Left renal pelvis (tissue), 4 donors: ENCODE measurements at regions not wholly inside any gene's neighbourhood (a gene's known extent, or its start where the extent isn't known, plus 50 kb on each side); places are given as distances from the start of the nearest gene placed in this dataset.
"Not testable (repeated sequence)": the region's sequence is repeated elsewhere in the genome, so short reads cannot be mapped to it uniquely, and the experiment has no call there.

Experiments used
- DNase-seq, 4 donors: peaks; one replicate each; pipeline ENCODE4 v3.0.0-alpha.2; 2013; ENCODE audit warnings: low read depth in 4 of 4, low spot score in 3 of 4

DNA sequence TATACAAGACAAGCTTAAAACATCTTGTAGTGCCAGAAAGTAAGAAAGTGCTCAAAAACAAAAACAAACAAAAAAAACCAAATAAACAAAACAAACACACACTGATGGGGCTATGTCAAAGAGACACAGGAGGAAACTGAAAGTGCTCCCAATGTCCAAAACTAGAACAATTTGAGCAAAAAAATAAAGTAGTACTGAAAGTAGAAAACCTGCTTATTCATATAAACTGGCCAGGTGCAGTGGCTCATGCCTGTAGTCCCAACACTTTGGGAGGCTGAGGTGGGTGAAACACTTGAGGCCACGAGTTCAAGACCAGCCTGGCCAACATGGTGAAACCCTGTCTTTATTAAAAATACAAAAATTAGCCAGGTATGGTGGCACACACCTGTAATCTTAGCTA is 129.9 kb downstream of the GLUL start:
- no peak for DNase-seq

DNA sequence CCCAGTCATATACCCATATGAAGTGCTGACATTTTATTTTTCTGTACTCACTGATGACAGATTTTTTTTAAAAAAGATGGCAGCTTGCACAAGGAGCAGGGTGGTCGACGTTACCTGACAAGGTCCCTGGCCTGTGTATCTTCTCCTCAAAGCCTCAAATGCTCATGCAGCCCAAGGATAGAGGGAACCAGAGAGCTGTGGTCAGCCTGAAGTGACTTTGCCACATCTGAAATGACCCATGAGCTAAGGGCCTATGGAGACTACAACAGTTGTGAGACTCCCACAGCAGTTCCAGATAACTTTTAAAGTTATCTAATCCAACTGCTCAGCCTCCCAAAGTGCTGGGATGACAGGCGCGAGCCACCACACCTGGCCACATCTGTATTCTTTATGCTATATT is 131.1 kb downstream of the GLUL start:
- no peak for DNase-seq

DNA sequence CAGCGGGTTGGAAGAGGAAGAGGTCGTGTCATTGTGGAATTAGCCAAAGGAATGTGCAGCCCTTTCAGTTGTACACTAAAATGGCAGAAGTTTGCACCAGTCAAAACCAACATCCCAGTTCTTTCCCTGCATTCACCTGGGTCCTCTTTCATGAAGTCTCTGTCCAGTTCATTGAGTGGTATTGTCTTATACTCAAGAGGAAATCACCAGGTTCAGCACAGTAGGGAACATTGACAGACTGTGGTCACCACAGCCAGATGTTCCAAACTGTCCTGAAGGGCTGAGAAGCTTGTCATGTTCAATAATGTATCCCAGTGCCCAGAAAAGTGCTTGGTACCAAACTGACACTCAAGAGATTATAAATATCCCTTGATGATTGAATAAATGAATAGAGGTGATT is 131.6 kb downstream of the GLUL start:
- DNase-seq: no peak

DNA sequence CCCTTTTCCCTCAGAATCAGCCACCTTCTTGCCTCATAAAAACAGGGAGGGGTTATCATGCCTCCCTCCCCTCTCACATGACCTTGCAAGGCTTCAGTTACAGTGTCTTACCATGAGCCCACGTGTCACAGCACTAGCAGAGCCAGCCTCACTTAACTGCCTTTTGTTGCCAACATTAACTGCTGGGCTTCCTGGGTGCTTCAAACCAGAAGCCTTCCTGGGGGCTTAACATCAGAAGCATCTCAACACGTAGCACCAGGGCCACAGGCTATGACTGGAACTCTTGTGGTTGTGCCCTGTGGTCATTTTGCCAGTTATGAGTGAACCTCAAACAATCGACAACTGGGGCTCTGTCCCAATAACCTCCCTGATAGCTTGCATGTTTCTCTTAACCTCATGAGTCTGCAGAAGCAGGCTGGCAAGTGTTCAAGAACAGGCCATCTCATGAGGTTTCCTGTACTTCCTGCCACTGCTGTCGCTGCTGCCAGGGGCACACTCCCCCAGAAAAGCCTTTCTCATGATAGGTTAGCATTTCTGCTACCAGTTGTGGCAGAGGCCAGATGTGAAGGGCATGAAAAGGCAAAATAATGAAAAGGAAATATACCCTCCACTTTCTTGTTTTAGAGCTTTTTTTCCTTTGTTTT is 132.2 kb downstream of the GLUL start:
- DNase-seq: no peak

DNA sequence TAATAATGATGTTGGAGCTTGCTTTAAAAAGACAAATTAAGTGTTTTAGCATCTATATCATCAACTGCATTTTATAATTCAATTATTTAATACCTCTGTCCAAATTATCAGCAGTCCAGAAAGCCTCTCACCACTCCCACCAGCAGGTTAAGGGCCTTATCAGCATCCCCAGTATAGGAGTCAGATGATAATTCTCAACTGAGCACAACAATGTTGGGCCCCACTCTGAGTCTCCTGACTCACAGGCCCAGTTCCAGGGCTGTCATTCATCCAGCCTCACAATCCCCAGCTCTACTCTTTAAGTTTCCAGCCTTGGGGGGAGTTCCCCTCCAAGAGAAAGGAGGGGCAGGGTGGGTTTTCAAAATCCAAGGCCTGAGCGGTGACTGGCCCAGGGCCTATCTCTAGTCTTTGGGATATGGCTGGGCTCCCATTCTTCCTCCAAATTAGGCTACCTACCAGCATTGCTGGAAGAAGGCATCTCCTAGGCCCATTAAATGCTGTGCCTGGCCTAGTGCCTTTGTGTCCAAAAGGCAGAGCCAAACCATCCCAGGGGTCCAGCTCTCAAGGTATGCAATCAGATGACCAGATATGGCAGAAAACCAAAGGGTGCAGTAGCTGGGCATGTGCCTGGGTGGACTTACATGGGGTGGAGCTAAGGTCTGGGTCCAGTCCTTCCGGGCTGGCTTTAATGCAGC is 134.1 kb downstream of the GLUL start:
- DNase-seq: no peak

DNA sequence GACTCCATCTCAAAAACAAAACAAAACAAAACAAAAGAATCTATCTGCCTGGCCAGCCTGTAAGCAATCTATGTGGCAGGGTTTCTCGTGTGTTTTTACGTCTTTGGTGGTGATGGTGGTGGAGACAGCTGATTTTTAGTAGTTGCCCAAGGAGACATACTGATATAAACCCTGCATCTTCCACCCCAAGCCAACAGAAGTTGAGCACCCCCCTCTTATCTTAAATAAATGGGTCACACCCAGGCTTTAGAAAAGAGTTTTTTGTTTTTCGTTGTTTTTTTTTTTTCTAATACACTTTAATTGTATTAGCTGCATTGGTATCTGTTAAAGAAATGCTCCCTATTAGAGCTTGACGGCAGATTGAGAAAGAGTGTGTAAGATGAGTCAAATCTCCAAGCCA is 134.7 kb downstream of the GLUL start:
- DNase-seq: no peak

DNA sequence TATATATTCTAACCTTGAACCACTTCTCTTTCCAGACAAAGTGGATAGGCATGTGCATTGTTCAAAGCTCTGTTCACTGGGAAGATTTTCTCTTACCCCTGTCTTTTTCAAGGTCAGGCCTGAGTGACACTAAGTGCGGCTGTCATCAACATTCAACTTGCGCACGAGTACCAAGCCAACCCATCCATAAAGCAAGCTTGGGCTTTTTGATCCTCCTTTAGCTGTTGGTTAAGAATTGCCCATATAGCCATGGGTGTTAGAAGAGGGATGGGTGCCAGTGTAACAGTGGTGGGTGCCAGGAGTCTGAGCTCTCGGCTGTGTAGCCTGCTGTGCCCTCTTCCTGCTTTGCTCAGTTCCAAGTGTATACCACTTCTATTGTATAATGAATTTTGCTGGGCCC is 136.1 kb downstream of the GLUL start:
- DNase-seq: no peak

DNA sequence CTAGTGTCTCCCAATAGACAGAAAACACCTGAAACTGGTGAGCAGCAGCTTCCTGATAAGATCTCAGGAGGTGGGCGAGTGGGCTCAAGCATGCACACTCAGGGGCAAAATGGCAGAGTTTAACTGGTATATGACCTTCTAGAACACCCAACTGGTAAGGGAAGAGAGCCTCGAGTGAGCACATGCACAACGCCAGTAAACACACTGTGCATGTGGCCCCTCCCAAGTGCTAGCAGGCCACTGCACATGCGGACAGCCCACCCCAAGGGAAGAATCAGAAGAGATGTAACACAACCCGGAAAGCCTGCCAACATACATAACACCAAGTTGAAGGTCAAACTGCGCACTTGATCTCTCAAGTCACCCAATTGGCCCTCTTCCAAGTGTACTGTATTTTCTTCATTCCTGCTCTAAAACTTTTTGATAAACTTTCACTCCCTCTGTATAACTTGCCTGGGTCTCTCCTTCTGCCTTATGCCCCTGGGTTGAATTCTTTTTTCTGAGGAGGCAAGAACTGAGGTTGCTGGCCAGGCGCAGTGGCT is 138.2 kb downstream of the GLUL start:
- DNase-seq: no peak

DNA sequence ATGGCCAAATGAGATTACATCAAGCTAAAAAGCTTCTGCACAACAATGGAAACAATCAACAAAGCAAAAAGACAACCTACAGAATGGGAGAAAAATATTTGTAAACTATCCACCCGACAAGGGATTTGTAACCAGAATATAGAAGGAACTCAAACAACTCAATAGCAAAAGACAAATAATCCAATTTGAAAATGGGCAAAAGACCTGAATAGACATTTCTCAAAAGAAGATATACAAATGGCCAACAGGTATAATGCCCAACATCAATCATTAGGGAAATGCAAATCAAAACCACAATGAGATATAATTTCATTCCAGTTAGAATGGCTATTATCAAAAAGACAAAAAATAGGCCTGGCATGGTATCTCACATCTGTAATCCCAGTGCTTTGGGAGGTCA is 140.0 kb downstream of the GLUL start:
- no peak for DNase-seq

DNA sequence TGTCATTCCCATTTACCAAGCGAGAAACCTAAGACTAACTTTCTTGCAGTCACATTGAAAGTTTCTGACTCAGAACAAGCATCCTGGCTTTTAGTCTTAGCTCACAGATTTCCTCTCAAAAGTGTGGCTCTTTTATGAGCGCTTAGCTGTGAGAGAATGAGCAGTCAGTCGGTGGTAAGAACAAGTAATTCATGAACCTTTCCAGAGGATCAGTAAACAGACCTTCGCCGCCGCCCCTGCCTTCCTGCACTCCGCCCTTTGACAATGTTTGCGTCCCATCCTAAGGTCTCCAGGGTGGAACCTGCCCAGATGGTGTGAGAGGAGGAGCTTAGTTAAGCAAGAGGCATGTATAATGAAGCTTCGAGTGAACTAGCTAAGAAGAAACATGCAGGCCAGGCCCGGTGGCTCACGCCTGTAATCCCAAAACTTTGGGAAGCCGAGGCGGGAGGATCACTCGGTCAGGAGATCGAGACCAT is 142.4 kb downstream of the GLUL start:
- no peak for DNase-seq

DNA sequence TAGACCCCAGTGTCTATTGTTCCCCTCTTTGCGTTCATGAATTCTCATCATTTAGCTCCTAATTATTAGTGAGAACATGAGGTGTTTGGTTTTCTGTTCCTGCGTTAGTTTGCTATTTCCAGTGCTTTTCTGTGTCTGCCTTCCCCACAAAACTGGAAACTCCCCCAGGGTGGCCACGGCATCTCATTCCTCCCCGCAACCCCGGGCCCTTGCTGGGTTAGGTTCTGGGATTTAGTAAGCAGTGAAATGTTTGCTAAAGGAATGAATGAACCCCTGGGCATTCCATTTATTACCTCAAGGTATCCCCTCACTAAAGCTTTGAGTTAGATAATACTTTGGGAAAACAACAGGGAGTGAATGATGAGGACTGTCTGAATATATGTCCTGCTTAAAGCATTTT is 142.9 kb downstream of the GLUL start:
- DNase-seq: no peak

DNA sequence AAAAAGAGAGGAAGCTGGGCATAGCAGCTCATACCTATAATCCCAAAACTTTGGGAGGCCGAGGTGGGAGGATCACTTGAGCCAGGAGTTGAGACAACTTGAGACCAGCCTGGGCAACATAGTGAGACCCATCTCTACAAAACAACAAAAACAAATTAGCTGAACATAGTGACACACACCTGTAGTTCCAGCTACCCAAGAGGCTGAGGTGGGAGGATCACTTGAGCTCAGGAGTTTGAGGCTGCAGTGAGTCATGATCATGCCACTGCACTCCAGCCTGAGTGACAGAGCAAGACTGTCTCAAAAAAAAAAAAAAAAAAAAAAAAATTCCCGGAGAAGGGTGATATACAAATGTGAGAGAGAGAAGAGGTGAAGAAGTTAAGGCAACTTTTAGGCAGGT is 143.8 kb downstream of the GLUL start:
- DNase-seq: not testable (repeated sequence)

DNA sequence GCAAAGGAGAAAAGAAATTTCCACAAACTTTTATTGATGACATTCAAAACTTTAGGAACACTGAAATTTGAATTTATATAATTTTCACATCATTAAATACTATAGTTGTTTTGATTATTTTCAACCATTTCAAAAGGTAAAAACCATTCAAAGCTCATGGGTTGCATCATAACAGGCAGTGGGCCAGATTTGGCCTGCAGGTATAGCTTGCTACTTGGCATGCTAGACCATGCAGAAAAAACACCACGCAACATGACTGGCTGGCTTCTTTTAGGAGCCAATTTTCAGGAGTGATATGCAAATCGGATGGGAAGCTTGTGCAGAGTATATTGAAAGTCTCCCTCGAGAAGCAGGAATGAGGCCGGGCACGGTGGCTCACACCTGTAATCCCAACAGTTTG is 144.8 kb downstream of the GLUL start:
- no peak for DNase-seq

DNA sequence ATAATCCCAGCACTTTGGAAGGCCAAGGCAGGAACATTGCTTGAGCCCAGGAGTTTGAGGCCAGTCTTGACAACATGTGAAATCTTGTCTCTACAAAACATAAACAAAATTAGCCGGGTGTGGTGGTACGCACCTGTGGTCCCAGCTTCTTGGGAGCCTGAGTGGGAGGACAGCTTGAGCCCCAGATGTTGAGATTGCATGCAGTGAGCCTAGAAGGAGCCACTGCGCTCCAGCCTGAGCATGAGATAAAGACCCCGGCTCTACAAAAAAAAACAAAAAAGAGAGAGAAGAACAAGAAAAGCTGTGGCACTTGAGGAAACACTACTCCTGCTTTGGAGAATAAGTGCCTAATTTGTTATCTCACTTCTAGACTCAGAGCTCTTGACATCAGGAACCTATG is 146.6 kb downstream of the GLUL start:
- no peak for DNase-seq

DNA sequence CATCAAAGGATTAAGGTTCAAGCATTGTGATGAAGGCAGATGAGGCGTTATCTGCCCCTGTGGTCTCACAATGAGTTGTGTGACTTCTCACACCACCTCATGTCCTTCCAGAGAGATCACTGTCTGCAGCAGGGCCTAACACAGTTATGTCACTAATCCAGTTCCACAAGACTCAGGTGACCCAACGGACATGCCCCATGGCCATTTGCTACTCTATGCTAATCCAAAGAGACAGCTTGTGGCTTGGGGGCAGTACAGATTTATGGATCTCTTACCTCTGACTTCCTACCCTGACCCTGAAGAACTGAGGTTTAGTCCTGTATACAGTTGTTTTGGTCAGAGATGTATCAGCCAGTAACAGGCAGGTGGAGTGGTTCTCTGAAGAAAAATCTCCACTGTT is 147.1 kb downstream of the GLUL start:
- no peak for DNase-seq

DNA sequence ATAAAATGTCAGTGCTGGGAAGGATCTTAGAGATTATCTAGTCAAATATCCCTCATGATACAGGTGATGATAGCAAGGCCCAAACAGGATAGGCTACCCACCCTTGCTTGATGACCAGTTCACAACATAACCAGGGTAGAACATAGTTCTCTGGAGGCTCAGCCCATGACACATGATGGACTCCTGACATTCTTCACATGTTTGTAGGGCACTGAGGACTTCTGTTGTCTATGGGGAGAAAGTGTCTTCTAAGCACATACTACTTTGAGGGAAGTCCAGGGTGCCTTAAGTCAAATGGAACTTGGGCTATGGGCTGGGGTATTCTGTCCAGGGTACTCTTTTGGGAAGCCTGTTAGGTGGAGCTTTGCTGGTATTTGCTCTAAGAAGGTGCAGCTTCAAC is 148.9 kb downstream of the GLUL start:
- DNase-seq: no peak

DNA sequence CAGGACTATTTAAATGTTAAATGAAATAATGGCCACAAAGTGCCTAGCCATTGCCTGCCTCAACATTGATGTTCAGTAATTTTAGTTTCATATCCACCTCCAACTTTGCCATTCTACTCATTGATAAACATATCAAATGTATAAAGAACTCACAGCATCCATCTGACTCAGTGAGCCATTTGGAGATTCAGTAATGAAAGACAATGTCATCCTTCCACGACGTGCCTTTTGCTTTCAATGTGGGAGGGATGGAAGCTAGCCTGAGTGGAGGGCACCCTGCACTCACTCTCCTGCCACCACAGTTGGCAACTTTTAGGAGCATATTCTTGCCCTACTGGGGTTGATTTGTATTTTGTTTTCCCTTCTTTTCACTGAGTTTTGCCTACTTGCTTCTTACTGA is 151.5 kb downstream of the GLUL start:
- no peak for DNase-seq

DNA sequence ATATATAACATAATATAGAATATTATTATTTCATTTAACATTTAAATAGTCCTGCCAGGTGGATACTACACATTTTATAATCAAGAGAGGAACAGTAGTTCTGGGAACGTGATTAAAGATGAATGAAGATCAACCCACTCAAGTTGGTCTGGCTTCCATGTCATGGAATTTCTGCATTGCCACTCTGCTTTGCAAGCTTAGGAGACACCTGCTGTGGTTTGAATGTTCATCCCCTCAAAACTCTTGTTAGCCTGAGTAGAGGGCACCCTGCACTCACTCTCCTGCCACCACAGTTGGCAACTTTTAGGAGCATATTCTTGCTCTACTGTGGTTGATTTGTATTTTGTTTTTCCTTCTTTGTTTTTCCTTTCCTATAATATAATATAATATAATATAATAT is 153.2 kb downstream of the GLUL start:
- DNase-seq: no peak

DNA sequence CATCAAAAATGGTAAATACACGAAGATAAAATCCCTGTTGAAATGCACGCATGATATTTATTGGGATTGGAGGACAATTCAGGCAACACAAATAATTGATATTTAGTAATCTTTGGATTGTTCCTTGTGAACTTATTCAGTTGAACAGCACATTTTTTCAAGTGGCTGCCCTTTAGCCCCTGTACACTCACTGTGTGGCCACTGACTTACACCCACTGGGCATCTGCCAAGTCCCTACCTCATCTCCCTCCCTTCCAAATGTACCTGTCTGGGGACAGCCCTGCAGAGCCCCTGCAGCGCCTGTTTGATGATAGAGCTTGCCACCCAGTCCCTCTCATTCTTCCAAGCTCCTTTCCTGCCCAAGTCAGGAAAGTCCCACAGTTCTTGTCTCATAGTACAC is 154.3 kb downstream of the GLUL start:
- DNase-seq: no peak

DNA sequence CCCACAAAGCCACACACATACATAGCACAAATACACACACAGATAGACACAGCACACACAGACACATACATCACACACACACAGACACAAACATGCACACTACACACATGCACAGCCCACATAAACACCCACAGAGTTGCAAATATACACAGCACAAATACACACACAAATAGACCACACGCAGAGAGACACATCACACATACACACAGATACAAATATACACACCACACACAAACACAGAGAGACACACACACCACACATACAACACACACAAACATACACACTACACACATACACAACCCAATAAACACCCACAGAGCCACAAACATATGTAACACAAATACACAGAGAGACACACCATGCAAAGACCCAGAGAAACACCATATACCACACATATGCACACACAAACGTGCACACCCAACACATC is 154.9 kb downstream of the GLUL start:
- no peak for DNase-seq

DNA sequence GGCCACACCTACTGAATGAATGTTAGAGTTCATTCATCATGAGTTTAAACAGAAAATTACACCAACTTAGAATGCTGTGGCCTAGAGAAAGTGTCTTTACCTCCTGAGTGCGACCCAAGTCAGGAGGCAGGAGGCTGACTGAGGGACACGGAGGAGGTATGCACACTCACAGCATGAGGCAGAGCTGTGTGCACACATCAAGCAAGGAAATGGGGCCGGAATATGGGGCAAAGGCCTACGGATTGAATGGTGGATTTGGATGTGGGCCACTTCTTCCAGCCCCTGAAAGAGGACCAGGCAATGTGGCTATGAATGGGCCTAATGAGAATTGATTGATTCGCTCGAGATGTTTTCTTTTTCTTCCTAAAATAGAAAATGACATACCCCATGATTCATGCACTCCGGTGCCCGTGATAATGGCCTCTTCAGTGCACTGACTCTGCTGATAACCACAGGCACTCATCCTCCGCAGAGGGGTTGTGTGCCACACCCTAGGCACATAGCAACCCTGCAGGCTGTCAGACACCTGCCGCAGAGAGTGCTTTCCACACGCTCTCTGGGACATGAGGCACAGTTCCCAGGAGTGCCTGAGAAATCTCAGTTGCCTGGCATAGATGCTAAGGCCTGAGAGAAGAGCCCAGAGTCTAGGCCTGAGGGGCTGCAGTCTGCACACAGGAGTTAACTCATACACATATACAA is 155.5 kb downstream of the GLUL start:
- no peak for DNase-seq

DNA sequence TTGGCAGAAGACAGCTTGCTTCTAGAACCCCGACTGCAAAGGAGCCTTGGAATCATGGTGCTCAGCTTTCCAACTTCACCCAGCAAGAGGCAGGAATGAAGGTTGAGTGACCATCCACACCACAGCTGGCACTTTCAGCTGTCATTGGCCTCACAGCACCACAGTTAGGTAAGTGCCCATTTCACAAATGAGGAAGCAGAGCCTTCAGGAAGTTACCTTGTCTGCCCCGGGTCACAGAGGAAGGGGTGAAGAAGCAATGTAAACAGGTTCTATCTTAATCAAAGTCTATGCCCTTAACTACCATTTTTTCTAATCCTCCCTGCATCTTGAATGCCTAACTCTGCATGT is 156.0 kb downstream of the GLUL start:
- DNase-seq: no peak
